CD4-positive, CD25-positive, alpha-beta regulatory T cell (primary cell): ENCODE measurements at regions not wholly inside any gene's neighbourhood (a gene's known extent, or its start where the extent isn't known, plus 50 kb on each side); places are given as distances from the start of the nearest gene placed in this dataset.
"Not testable (repeated sequence)": the region's sequence is repeated elsewhere in the genome, so short reads cannot be mapped to it uniquely, and the experiment has no call there.

Source experiments
- ATAC-seq, 2 donors: fragments of 150-1000 bp; cut with Tn5 transposase; one replicate each; pipeline ENCODE4 v1.10.0; 2021; ENCODE audit warnings: low read depth in 2 of 2, moderate number of reproducible peaks in 2 of 2, moderate library complexity in 1 of 2
- DNase-seq, 3 donors: peaks; one replicate each; pipeline versions ENCODE4 v3.0.0 to v3.0.0-alpha.2; 2012 to 2022; ENCODE audit warnings: mixed read lengths in 1 of 3
- H3K27ac ChIP-seq: one replicate; pipeline ENCODE4 v1.7.0; 2013; ENCODE audit warnings: mild to moderate bottlenecking, low read length; ENCODE audit not compliant: insufficient read depth, poor library complexity, severe bottlenecking
- H3K27me3 ChIP-seq: one replicate; pipeline ENCODE4 v1.7.0; 2013; ENCODE audit warnings: low read length; ENCODE audit not compliant: control insufficient read depth, insufficient read depth
- H3K36me3 ChIP-seq: one replicate; pipeline ENCODE4 v1.7.0; 2013; ENCODE audit warnings: mild to moderate bottlenecking, low read length, moderate library complexity; ENCODE audit not compliant: control insufficient read depth, insufficient read depth
- H3K4me1 ChIP-seq: 2 replicates; pipeline ENCODE4 v1.7.0; 2013; ENCODE audit warnings: mild to moderate bottlenecking, low read length; ENCODE audit not compliant: insufficient read depth, control insufficient read depth, poor library complexity, severe bottlenecking
- H3K4me3 ChIP-seq: one replicate; pipeline ENCODE4 v1.7.0; 2013; ENCODE audit warnings: low read depth, mild to moderate bottlenecking, low read length, moderate library complexity
- H3K9me3 ChIP-seq, 2 experiments: 1 replicate in 1 of 2; 2 replicates in 1 of 2; pipeline ENCODE4 v1.7.0; 2013; ENCODE audit warnings: low read length in 2 of 2, mild to moderate bottlenecking in 1 of 2, moderate library complexity in 1 of 2; ENCODE audit not compliant: control insufficient read depth in 2 of 2
- H3K27ac Mint-ChIP-seq, 3 donors: one replicate each; pipeline ENCODE4 v1.8.0; 2020 to 2022; ENCODE audit warnings: mild to moderate bottlenecking in 3 of 3, mixed read lengths in 3 of 3, moderate library complexity in 2 of 3
- H3K27me3 Mint-ChIP-seq: one replicate; pipeline ENCODE4 v1.8.0; 2022; ENCODE audit warnings: mild to moderate bottlenecking, mixed read lengths
- H3K36me3 Mint-ChIP-seq: one replicate; pipeline ENCODE4 v1.8.0; 2020; ENCODE audit warnings: mixed read lengths
- H3K4me1 Mint-ChIP-seq, 4 donors: one replicate each; pipeline ENCODE4 v1.8.0; 2020 to 2022; ENCODE audit warnings: mixed read lengths in 4 of 4, mild to moderate bottlenecking in 1 of 4
- H3K4me3 Mint-ChIP-seq, 4 donors: one replicate each; pipeline ENCODE4 v1.8.0; 2020 to 2022; ENCODE audit warnings: mild to moderate bottlenecking in 4 of 4, mixed read lengths in 4 of 4, moderate library complexity in 3 of 4
- H3K9me3 Mint-ChIP-seq, 7 donors: one replicate each; pipeline ENCODE4 v1.8.0; 2020 to 2022; ENCODE audit warnings: mixed read lengths in 7 of 7, mild to moderate bottlenecking in 3 of 7, moderate library complexity in 2 of 7

- not testable (repeated sequence) for H3K4me3 Mint-ChIP-seq, H3K27me3 ChIP-seq, H3K27ac Mint-ChIP-seq, H3K36me3 ChIP-seq, H3K36me3 Mint-ChIP-seq, H3K4me1 Mint-ChIP-seq, DNase-seq, H3K27me3 Mint-ChIP-seq, ATAC-seq, H3K4me1 ChIP-seq, H3K27ac ChIP-seq, H3K4me3 ChIP-seq, H3K9me3 ChIP-seq
- H3K9me3 Mint-ChIP-seq, result peaks cover 0 to 11% (median 2%) of the 10 kb centered on the region in 7 donors
These were observed 171.0 kb upstream of the DCAF8L1 start for GRCh38 chrX:28152263-28152662.

- no peaks in the 10 kb centered on the region for H3K27me3 Mint-ChIP-seq
- no peak for DNase-seq
- no peaks in the 10 kb centered on the region for H3K4me1 ChIP-seq
- ATAC-seq, result no peak
- no peaks in the 10 kb centered on the region for H3K4me1 Mint-ChIP-seq
- H3K9me3 ChIP-seq, result no peaks in the 10 kb centered on the region
- H3K36me3 Mint-ChIP-seq, result no peaks in the 10 kb centered on the region
- no peak overlapping the region for H3K27ac Mint-ChIP-seq
- no peak overlapping the region for H3K4me3 ChIP-seq
- no peak overlapping the region for H3K4me3 Mint-ChIP-seq
- H3K9me3 Mint-ChIP-seq, result peaks cover 0 to 7% (median 0%) of the 10 kb centered on the region in 7 donors
- no peaks in the 10 kb centered on the region for H3K36me3 ChIP-seq
- H3K27ac ChIP-seq, result no peak overlapping the region
- H3K27me3 ChIP-seq, result no peaks in the 10 kb centered on the region
These were observed 154.3 kb upstream of the DCAF8L1 start for GRCh38 chrX:28135378-28136047.

GRCh38 chrX:28133763-28134162, 152.5 kb upstream of the DCAF8L1 start:
- no peak overlapping the region for H3K4me3 ChIP-seq
- H3K4me1 ChIP-seq, result no peaks in the 10 kb centered on the region
- Mint-ChIP-seq H3K27me3 (no peaks in the 10 kb centered on the region), H3K27ac (no peak overlapping the region), H3K4me3 (no peak overlapping the region), H3K9me3 (peaks cover 0 to 5% (median 0%) of the 10 kb centered on the region in 7 donors), H3K4me1 (no peaks in the 10 kb centered on the region), H3K36me3 (no peaks in the 10 kb centered on the region)
- DNase-seq (no peak), ATAC-seq (no peak)
- no peak overlapping the region for H3K27ac ChIP-seq
- no peaks in the 10 kb centered on the region for H3K36me3 ChIP-seq
- H3K27me3 ChIP-seq, result no peaks in the 10 kb centered on the region
- no peaks in the 10 kb centered on the region for H3K9me3 ChIP-seq

GRCh38 chrX:28127662-28128061, 146.4 kb upstream of the DCAF8L1 start:
- Histone ChIP-seq H3K4me1 (no peaks in the 10 kb centered on the region), H3K27me3 (no peaks in the 10 kb centered on the region), H3K4me3 (no peak overlapping the region), H3K36me3 (no peaks in the 10 kb centered on the region), H3K27ac (no peak overlapping the region), H3K9me3 (no peaks in the 10 kb centered on the region)
- Mint-ChIP-seq H3K27me3 (no peaks in the 10 kb centered on the region), H3K4me1 (no peaks in the 10 kb centered on the region), H3K27ac (no peak overlapping the region), H3K36me3 (no peaks in the 10 kb centered on the region), H3K9me3 (peaks cover 0 to 6% (median 0%) of the 10 kb centered on the region in 7 donors), H3K4me3 (no peak overlapping the region)
- DNase-seq, result no peak
- ATAC-seq, result no peak

- H3K27ac Mint-ChIP-seq, result no peak overlapping the region
- H3K36me3 ChIP-seq, result no peaks in the 10 kb centered on the region
- no peaks in the 10 kb centered on the region for H3K4me1 Mint-ChIP-seq
- H3K27me3 Mint-ChIP-seq, result no peaks in the 10 kb centered on the region
- H3K4me3 Mint-ChIP-seq, result no peak overlapping the region
- no peaks in the 10 kb centered on the region for H3K4me1 ChIP-seq
- H3K9me3 ChIP-seq, result no peaks in the 10 kb centered on the region
- H3K27ac ChIP-seq, result no peak overlapping the region
- DNase-seq (no peak), ATAC-seq (no peak)
- H3K36me3 Mint-ChIP-seq, result no peaks in the 10 kb centered on the region
- peaks cover 0 to 6% (median 0%) of the 10 kb centered on the region in 7 donors for H3K9me3 Mint-ChIP-seq
- no peaks in the 10 kb centered on the region for H3K27me3 ChIP-seq
- H3K4me3 ChIP-seq, result no peak overlapping the region
These were observed 145.6 kb upstream of the DCAF8L1 start for GRCh38 chrX:28126886-28127285.

- DNase-seq, result no peak
- H3K9me3 ChIP-seq, result peaks cover 0 to 3% of the 10 kb centered on the region in 2 experiments
- no peak overlapping the region for H3K27ac ChIP-seq
- no peaks in the 10 kb centered on the region for H3K4me1 ChIP-seq
- H3K36me3 ChIP-seq, result no peaks in the 10 kb centered on the region
- Mint-ChIP-seq H3K36me3 (no peaks in the 10 kb centered on the region), H3K4me3 (no peak overlapping the region), H3K27me3 (no peaks in the 10 kb centered on the region), H3K27ac (peak overlapping the region in 1 of 3 donors; percentile 52), H3K4me1 (no peaks in the 10 kb centered on the region), H3K9me3 (peaks cover 0 to 6% (median 0%) of the 10 kb centered on the region in 7 donors)
- ATAC-seq, result no peak
- no peaks in the 10 kb centered on the region for H3K27me3 ChIP-seq
- H3K4me3 ChIP-seq, result no peak overlapping the region
These were observed 143.2 kb upstream of the DCAF8L1 start for GRCh38 chrX:28124416-28124815.

GRCh38 chrX:28120580-28121245, 139.5 kb upstream of the DCAF8L1 start:
- H3K9me3 Mint-ChIP-seq, H3K9me3 ChIP-seq, DNase-seq, H3K27me3 ChIP-seq, H3K36me3 Mint-ChIP-seq, H3K4me1 ChIP-seq, H3K27ac Mint-ChIP-seq, H3K27ac ChIP-seq, H3K4me3 Mint-ChIP-seq, H3K4me3 ChIP-seq, H3K27me3 Mint-ChIP-seq, ATAC-seq, H3K4me1 Mint-ChIP-seq, H3K36me3 ChIP-seq: not testable (repeated sequence)

GRCh38 chrX:28120072-28120471, 138.8 kb upstream of the DCAF8L1 start:
- H3K27ac ChIP-seq, result no peak overlapping the region
- H3K36me3 Mint-ChIP-seq, result no peaks in the 10 kb centered on the region

More at GRCh38 chrX:28120072-28120471, 138.8 kb upstream of the DCAF8L1 start:
- no peaks in the 10 kb centered on the region for H3K27me3 Mint-ChIP-seq
- Histone ChIP-seq H3K4me1 (no peaks in the 10 kb centered on the region), H3K36me3 (no peaks in the 10 kb centered on the region), H3K4me3 (no peak overlapping the region), H3K27me3 (no peaks in the 10 kb centered on the region), H3K9me3 (peaks cover 0 to 3% of the 10 kb centered on the region in 2 experiments)
- no peak for DNase-seq
- peaks cover 0 to 10% (median 2%) of the 10 kb centered on the region in 7 donors for H3K9me3 Mint-ChIP-seq
- no peak for ATAC-seq
- no peak overlapping the region for H3K27ac Mint-ChIP-seq
- no peaks in the 10 kb centered on the region for H3K4me1 Mint-ChIP-seq
- H3K4me3 Mint-ChIP-seq, result no peak overlapping the region
